ENCODE measurements at regions not wholly inside any gene's neighbourhood (a gene's known extent, or its start where the extent isn't known, plus 50 kb on each side); places are given as distances from the start of the nearest gene placed in this dataset.
A peak's percentile ranks its signal among the peaks of the same experiment; 100 is the strongest.
"Not testable (repeated sequence)": the region's sequence is repeated elsewhere in the genome, so short reads cannot be mapped to it uniquely, and the experiment has no call there.

GRCh38 chr15:49706805-49707204 is 86.0 kb downstream of the DTWD1 start:
- DNase-seq: peak; percentile 10

- no peak for DNase-seq
These were observed 86.8 kb downstream of the DTWD1 start for GRCh38 chr15:49707598-49707997.

- DNase-seq: no peak
These were observed 88.9 kb downstream of the DTWD1 start for GRCh38 chr15:49709646-49710214.

GRCh38 chr15:49712162-49712561 is 91.3 kb downstream of the DTWD1 start:
- no peak for DNase-seq

GRCh38 chr15:49712846-49713450 is 92.1 kb downstream of the DTWD1 start:
- DNase-seq: no peak

- DNase-seq: no peak
These were observed 94.4 kb downstream of the DTWD1 start for GRCh38 chr15:49715211-49715610.

GRCh38 chr15:49715701-49716100 is 94.9 kb downstream of the DTWD1 start:
- no peak for DNase-seq

GRCh38 chr15:49718234-49718633 is 97.4 kb downstream of the DTWD1 start:
- no peak for DNase-seq

- DNase-seq: no peak
These were observed 98.0 kb downstream of the DTWD1 start for GRCh38 chr15:49718846-49719245.

- no peak for DNase-seq
These were observed 99.4 kb downstream of the DTWD1 start for GRCh38 chr15:49720261-49720660.

- no peak for DNase-seq
These were observed 100.2 kb downstream of the DTWD1 start for GRCh38 chr15:49721091-49721490.

- no peak for DNase-seq
These were observed 100.8 kb downstream of the DTWD1 start for GRCh38 chr15:49721621-49722020.

GRCh38 chr15:49723981-49724380 is 103.1 kb downstream of the DTWD1 start:
- no peak for DNase-seq

- DNase-seq: no peak
These were observed 110.6 kb downstream of the DTWD1 start for GRCh38 chr15:49731187-49732099.

- not testable (repeated sequence) for DNase-seq
These were observed 111.3 kb downstream of the DTWD1 start for GRCh38 chr15:49732109-49732508.

GRCh38 chr15:49734089-49734488 is 113.2 kb downstream of the DTWD1 start:
- not testable (repeated sequence) for DNase-seq

- DNase-seq: no peak
These were observed 114.1 kb downstream of the DTWD1 start for GRCh38 chr15:49734831-49735508.

GRCh38 chr15:49737127-49737526 is 116.3 kb downstream of the DTWD1 start:
- no peak for DNase-seq

GRCh38 chr15:49741712-49742111 is 120.9 kb downstream of the DTWD1 start:
- no peak for DNase-seq

- no peak for DNase-seq
These were observed 121.5 kb downstream of the DTWD1 start for GRCh38 chr15:49742381-49742780.

- DNase-seq: no peak
These were observed 126.5 kb downstream of the DTWD1 start for GRCh38 chr15:49747340-49747739.

- DNase-seq: no peak
These were observed 127.9 kb downstream of the DTWD1 start for GRCh38 chr15:49748791-49749190.

- no peak for DNase-seq
These were observed 129.7 kb downstream of the DTWD1 start for GRCh38 chr15:49750553-49750952.
